Heart right ventricle (tissue), 16 donors: ENCODE measurements at regions not wholly inside any gene's neighbourhood (a gene's known extent, or its start where the extent isn't known, plus 50 kb on each side); places are given as distances from the start of the nearest gene placed in this dataset.
"Not testable (repeated sequence)": the region's sequence is repeated elsewhere in the genome, so short reads cannot be mapped to it uniquely, and the experiment has no call there.

Source experiments
- ATAC-seq, 8 donors: fragments of 200-7000 bp; cut with Tn5 transposase; one replicate each; pipeline ENCODE4 v1.9.1; 2020; ENCODE audit warnings: mild to moderate bottlenecking in 8 of 8, moderate library complexity in 8 of 8, moderate number of reproducible peaks in 1 of 8
- DNase-seq, 2 donors: peaks; one replicate each; pipeline ENCODE4 v3.0.0-alpha.2; 2020
- H3K27ac ChIP-seq, 10 donors: fragments of 200-600 bp; sonication (generic) in 2 of 10; one replicate each; pipeline versions ENCODE4 v1.5.0 to v1.8.0; 2020 to 2022; ENCODE audit warnings: mild to moderate bottlenecking in 3 of 10
- H3K27me3 ChIP-seq, 7 donors: fragments of 200-600 bp; one replicate each; pipeline ENCODE4 v1.8.0; 2021 to 2022; ENCODE audit warnings: mild to moderate bottlenecking in 2 of 7
- H3K36me3 ChIP-seq, 9 donors: fragments of 200-600 bp; sonication (generic) in 1 of 9; one replicate each; pipeline versions ENCODE4 v1.5.0 to v1.8.0; 2020 to 2022; ENCODE audit warnings: mild to moderate bottlenecking in 2 of 9
- H3K4me1 ChIP-seq, 9 donors: fragments of 200-600 bp; sonication (generic) in 1 of 9; one replicate each; pipeline versions ENCODE4 v1.5.0 to v1.8.0; 2020 to 2022; ENCODE audit warnings: mild to moderate bottlenecking in 4 of 9
- H3K4me3 ChIP-seq, 10 donors: fragments of 200-600 bp; sonication (generic) in 2 of 10; one replicate each; pipeline versions ENCODE4 v1.5.0 to v1.8.0; 2020 to 2022; ENCODE audit warnings: mild to moderate bottlenecking in 7 of 10, moderate library complexity in 2 of 10
- H3K9me3 ChIP-seq, 11 donors: fragments of 200-600 bp in 10 of 11; sonication (generic) in 2 of 11; one replicate each; pipeline versions ENCODE4 v1.5.0 to v1.8.0; 2013 to 2022; ENCODE audit warnings: mild to moderate bottlenecking in 2 of 11, control low read depth in 1 of 11, moderate library complexity in 1 of 11
- WGBS, 2 donors: extraction: QIAGEN DNeasy Blood & Tissue Kit; methylation state at CpG; one replicate each; pipeline ENCODE4 v1.1.7; 2013; ENCODE audit warnings: inconsistent platforms in 1 of 2; 5-methylcytosine and 5-hydroxymethylcytosine counted together
- intact Hi-C, 10 donors: fragments of 100-400 bp; cut with DNase I; formaldehyde crosslinking; loops; one replicate each; pipeline versions ENCODE4 v1.11.1 to v1.14.2; 2022
- TF ChIP-seq, protein P1 (sequence below), 9 donors: fragments of 200-600 bp; sonication (generic) in 2 of 9; IDR thresholded peaks; one replicate each; pipeline versions ENCODE4 v1.5.0 to v1.8.0; 2021 to 2022; ENCODE audit warnings: antibody characterized with exemption in 9 of 9, mild to moderate bottlenecking in 5 of 9, moderate library complexity in 1 of 9
- donor health status: Arrhythmogenic right ventricular cardiomyopathy.
- donor health status: ischemic (EF 13 %, LVEDD 7.1; RV severe dilation, severe dysfunction).
- donor health status: healthy with polysubstance abuse.
- donor health status: DM: no; HTN: yes; CAD: no.
- donor health status: DM: no; HTN: no; CAD: no.
- donor health status: ischemic (EF 25% LVEDD 6.9; RV normal size, moderate dysfunction).
- donor health status: ischemic (EF 25% LVEDD 5.7; RV mildly dilated, moderate dysfunction).
- donor health status: healthy.
- donor health status: DM: yes; HTN: yes; CAD: no.
- donor health status: Ischemic cardiomyopathy.
- donor health status: ischemic (EF 35%, LVEDD 5.7; RV mildly dilated, moderate dysfunction).
- donor health status: nonischemic (EF 11% LVEDD 7.7; RV severe dilation, severe dysfunction).
- donor health status: DM: yes; HTN: yes; CAD: no.
- donor health status: PGD.
- donor health status: ischemic (EF 29% LVEDD 5.4; RV normal size, mild dysfunction).
- donor health status: nonischemic (EF 23%, LVEDD 6.1; RV moderate dilation, normal function).

GRCh38 chr3:107224026-107224596, 153.1 kb upstream of the CCDC54 start:
- DNase-seq (no peak), ATAC-seq (no peak)
- intact Hi-C loops = no loop called here
- WGBS, 2 donors = 63 to 71% methylated on average over 2 of the region's 2 CpGs
- Histone ChIP-seq H3K27ac (no peak overlapping the region), H3K9me3 (no peaks in the 10 kb centered on the region), H3K4me1 (peaks cover 0 to 6% (median 0%) of the 10 kb centered on the region in 9 donors), H3K27me3 (no peaks in the 10 kb centered on the region), H3K4me3 (no peak overlapping the region), H3K36me3 (no peaks in the 10 kb centered on the region)
- TF ChIP-seq, protein P1, sequence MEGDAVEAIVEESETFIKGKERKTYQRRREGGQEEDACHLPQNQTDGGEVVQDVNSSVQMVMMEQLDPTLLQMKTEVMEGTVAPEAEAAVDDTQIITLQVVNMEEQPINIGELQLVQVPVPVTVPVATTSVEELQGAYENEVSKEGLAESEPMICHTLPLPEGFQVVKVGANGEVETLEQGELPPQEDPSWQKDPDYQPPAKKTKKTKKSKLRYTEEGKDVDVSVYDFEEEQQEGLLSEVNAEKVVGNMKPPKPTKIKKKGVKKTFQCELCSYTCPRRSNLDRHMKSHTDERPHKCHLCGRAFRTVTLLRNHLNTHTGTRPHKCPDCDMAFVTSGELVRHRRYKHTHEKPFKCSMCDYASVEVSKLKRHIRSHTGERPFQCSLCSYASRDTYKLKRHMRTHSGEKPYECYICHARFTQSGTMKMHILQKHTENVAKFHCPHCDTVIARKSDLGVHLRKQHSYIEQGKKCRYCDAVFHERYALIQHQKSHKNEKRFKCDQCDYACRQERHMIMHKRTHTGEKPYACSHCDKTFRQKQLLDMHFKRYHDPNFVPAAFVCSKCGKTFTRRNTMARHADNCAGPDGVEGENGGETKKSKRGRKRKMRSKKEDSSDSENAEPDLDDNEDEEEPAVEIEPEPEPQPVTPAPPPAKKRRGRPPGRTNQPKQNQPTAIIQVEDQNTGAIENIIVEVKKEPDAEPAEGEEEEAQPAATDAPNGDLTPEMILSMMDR (IDR thresholded peaks at IDR 0.05) = no peak

GRCh38 chr3:107227091-107227490, 150.1 kb upstream of the CCDC54 start:
- TF ChIP-seq, protein P1 (IDR thresholded peaks at IDR 0.05) = no peak
- Histone ChIP-seq H3K27me3 (no peaks in the 10 kb centered on the region), H3K4me3 (no peak overlapping the region), H3K36me3 (no peaks in the 10 kb centered on the region), H3K4me1 (peaks cover 0 to 6% (median 0%) of the 10 kb centered on the region in 9 donors), H3K9me3 (no peaks in the 10 kb centered on the region), H3K27ac (no peak overlapping the region)
- WGBS, 2 donors = 97 to 98% methylated on average over 1 of the region's 1 CpG
- ATAC-seq (no peak), DNase-seq (no peak)
- intact Hi-C loops = no loop called here

DNA sequence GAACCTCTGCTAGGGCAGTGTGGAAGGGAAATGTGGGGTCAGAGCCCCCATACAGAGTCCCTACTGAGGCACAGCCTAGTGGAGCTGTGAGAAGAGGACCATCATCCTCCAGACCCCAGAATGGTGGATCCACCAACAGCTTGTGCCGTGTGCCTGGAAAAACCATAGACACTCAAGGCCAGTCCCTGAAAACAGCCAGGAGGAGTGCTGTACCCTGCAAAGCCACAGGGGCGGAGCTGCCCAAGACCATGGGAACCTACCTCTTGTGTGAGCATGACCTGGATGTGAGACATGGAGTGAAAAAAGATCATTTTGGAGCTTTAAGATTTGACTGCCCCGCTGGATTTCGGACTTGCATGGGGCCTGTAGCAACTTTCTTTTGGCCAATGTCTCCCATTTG, 143.4 kb upstream of the CCDC54 start:
- WGBS, 2 donors = 93 to 99% methylated on average over 4 of the region's 4 CpGs
- intact Hi-C loops = loop anchor here in 9 of 10 donors (10.0 kb wide), 8 partner anchors 191 to 691 kb away; partner anchors contain the start of gene BBX (in 3 of the 9)
- not testable (repeated sequence) for H3K27me3 ChIP-seq, H3K9me3 ChIP-seq, ATAC-seq, H3K4me3 ChIP-seq, DNase-seq, H3K36me3 ChIP-seq, H3K27ac ChIP-seq
- H3K4me1 ChIP-seq = peaks cover 0 to 18% (median 8%) of the 10 kb centered on the region in 9 donors

GRCh38 chr3:107235193-107235927, 141.9 kb upstream of the CCDC54 start:
- ATAC-seq (peak in 6 of 8 donors; percentile 4 to 52 (median 36)), DNase-seq (no peak)
- peak overlapping the region; percentile 22 to 61 (median 50) for H3K4me3 ChIP-seq
- H3K9me3 ChIP-seq = no peaks in the 10 kb centered on the region
- H3K27me3 ChIP-seq = no peaks in the 10 kb centered on the region
- peaks cover 0 to 25% (median 8%) of the 10 kb centered on the region in 9 donors for H3K4me1 ChIP-seq
- TF ChIP-seq, protein P1 (IDR thresholded peaks at IDR 0.05) = no peak
- 41 to 42% methylated on average over 13 of the region's 13 CpGs for WGBS, 2 donors
- no peaks in the 10 kb centered on the region for H3K36me3 ChIP-seq
- H3K27ac ChIP-seq = peak overlapping the region in 9 of 10 donors; percentile 26 to 76 (median 53)
- intact Hi-C loops = loop anchor here (5.0 to 10.0 kb wide), 14 partner anchors 37 to 689 kb away; partner anchors contain the start of gene BBX (in 3 of the 10)
